GM23338 (cell line): ENCODE measurements at regions not wholly inside any gene's neighbourhood (a gene's known extent, or its start where the extent isn't known, plus 50 kb on each side); places are given as distances from the start of the nearest gene placed in this dataset.

Experiments
- CTCF ChIP-seq, 2 experiments: fragments of 200-600 bp in 1 of 2; sonication (generic) in 1 of 2; conservative IDR thresholded peaks; 2 replicates each; pipeline versions ENCODE4 v1.5.1 to v1.6.1; 2016 to 2017; ENCODE audit warnings: antibody characterized with exemption in 2 of 2, low read depth in 2 of 2, mild to moderate bottlenecking in 2 of 2, moderate library complexity in 1 of 2
- EZH2phosphoT487 ChIP-seq: fragments of 200-600 bp; sonication (generic); IDR thresholded peaks from one replicate; pipeline ENCODE4 v1.8.1; 2018; ENCODE audit warnings: antibody characterized with exemption; ENCODE audit not compliant: unreplicated experiment

- no peak for TF ChIP-seq EZH2phosphoT487
- no peak for TF ChIP-seq CTCF (conservative IDR thresholded peaks at IDR 0.05; ENCODE audit: low read depth in 2 of 2)
Observed at GRCh38 chr7:114102996-114103395, 184.2 kb upstream of the PPP1R3A start.
